HG03095 (cell line): ENCODE measurements at regions not wholly inside any gene's neighbourhood (a gene's known extent, or its start where the extent isn't known, plus 50 kb on each side); places are given as distances from the start of the nearest gene placed in this dataset.

Source experiments
- ATAC-seq: cut with Tn5 transposase; IDR thresholded peaks from one replicate; pipeline ENCODE4 v1.9.1; 2021; ENCODE audit warnings: moderate library complexity; ENCODE audit not compliant: unreplicated experiment

- ATAC-seq: no peak
Measured at GRCh38 chr13:24106429-24106828, 54.1 kb upstream of the SPATA13 start.

- ATAC-seq: no peak
Measured at GRCh38 chr13:24107955-24108614, 52.4 kb upstream of the SPATA13 start.

GRCh38 chr13:24108615-24108965 lies 51.9 kb upstream of the SPATA13 start:
- ATAC-seq: no peak

- ATAC-seq: no peak
Measured at GRCh38 chr13:24110011-24110410, 50.5 kb upstream of the SPATA13 start.
